AG08395 (cell line): ENCODE measurements at regions not wholly inside any gene's neighbourhood (a gene's known extent, or its start where the extent isn't known, plus 50 kb on each side); places are given as distances from the start of the nearest gene placed in this dataset.

Experiments used
- DNase-seq: peaks from one replicate; pipeline ENCODE4 v3.0.0; 2012; ENCODE audit warnings: mixed read lengths, low spot score

GRCh38 chr18:44423814-44424644 is 256.7 kb upstream of the SETBP1 start:
- DNase-seq, result no peak

DNA sequence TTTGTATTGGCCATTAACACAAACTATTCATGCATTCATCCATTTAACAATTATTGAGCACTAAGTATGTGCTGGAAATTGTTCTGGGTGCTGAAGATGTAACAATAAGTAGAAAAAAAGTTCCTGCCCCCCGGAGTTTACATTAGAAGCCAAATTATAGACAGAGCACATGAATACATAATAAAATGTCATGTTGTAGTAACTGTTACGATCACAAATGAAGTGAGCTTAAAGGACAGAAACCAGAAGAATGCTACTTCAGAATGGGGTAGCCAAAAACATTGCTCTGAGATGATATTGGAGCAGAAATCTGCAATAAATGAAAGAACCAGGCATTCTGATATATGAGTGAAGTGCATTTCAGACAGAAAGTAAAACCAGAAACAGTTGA is 256.0 kb upstream of the SETBP1 start:
- DNase-seq, result no peak

DNA sequence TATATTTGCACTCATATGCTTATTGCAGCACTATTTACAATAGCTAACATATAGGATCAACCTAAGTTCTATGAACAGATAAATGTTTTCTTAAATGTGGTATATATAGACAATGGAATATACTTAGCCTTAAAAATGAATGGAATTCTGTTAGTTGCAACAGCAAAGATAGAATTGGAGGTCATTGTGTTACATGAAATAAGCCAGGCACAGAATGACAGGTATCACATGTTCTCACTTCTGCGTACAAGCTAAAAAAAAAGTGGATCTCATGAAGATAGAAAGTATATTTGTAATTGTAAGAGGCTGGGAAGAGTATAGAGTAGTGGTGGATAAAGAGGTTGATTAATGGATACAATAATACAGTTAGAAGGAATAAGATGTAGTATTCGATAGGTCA is 255.5 kb upstream of the SETBP1 start:
- DNase-seq, result no peak

DNA sequence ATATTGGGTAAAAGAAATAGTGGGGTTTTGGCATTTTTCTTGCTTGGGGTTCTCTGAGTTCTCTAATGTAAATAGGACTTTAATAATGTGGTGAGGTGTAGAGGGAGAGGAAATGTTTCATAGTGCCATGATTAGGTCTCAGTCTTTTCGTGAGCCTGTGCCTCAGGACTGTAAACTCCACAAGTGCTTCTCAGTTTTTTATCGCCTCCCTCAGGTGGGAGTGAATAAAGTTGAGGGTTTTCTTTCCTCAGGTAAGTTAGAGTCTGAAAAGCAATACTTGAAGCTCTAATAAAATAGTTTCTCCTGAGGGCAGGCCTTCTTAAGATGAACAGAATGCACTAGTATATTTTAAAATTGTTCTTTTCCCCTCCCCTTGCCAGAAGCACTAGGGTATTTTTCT is 243.1 kb upstream of the SETBP1 start:
- no peak for DNase-seq

DNA sequence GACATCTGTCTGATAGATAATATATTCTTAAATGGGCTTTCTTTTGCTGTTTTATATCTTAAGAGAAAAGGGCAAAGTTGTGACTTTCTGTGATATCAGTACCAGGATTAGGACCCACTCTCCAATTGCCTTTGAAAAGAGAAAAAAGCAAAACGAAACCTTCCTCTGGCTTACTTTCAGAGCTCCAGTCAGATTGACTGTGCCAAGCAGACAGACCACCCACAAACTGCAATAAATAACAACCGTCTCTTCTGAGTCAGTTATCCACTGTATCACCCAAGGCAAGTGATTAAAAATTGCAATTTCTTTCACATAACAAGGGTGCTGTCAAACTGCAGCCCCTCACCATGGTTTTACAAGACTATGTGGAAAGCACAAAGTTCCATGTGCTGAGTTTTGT is 230.5 kb upstream of the SETBP1 start:
- no peak for DNase-seq

DNA sequence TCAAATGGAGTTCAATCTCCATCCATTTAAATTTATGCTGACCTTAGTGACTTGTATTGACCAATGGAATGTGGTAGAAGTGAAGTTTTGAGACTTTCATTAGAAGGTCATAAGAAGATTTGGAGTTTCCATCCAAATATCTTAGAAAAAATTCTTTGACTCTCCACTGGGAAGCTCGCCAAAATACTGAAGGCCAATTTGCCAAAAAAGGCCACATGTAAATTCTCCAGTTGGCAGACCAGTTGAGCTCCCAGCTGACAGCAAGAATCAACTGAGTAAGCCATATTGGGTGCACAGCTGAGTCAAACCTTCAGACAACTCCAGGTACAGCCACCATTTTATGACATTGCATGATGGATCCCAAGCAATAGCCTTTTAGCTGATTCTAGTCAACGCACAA is 228.3 kb upstream of the SETBP1 start:
- peak; percentile 18 for DNase-seq

DNA sequence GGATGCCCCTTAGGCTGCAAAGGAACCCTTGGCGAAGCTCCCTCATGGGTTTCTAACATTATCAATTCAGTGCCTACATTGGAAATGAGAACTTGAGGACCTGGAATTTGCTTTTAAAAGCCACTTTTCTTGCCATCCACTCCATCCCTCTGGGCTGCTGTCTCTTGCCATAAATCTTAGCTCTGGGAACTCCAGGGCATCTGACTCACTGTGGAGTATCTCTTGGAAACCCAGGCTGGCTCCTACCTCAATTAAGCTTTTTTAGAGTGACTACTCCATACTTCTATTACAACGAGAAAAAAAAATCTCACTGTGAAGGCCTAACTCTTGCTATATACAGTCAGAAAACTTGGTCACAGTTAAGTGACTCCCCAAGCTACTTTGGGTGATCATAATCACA is 227.2 kb upstream of the SETBP1 start:
- DNase-seq, result peak; percentile 32

DNA sequence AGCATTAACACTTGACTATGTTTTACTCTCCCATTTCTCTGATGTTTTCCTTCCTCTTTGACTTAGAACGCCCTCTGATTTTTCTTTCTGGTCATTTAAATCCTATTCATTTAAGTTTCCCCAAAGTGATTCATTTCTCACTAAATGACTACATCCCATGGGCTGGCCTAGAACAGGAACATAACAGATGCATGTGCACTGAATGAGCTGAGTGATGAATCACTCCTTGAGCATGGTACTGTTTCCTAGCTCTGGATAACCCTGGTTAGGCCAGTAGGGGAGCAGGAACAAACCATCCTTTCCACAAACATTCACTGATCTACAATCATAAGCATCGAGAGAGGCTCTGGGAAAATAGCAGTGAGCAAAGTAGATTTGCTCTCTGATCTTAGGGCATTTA is 221.9 kb upstream of the SETBP1 start:
- DNase-seq, result peak; percentile 84

DNA sequence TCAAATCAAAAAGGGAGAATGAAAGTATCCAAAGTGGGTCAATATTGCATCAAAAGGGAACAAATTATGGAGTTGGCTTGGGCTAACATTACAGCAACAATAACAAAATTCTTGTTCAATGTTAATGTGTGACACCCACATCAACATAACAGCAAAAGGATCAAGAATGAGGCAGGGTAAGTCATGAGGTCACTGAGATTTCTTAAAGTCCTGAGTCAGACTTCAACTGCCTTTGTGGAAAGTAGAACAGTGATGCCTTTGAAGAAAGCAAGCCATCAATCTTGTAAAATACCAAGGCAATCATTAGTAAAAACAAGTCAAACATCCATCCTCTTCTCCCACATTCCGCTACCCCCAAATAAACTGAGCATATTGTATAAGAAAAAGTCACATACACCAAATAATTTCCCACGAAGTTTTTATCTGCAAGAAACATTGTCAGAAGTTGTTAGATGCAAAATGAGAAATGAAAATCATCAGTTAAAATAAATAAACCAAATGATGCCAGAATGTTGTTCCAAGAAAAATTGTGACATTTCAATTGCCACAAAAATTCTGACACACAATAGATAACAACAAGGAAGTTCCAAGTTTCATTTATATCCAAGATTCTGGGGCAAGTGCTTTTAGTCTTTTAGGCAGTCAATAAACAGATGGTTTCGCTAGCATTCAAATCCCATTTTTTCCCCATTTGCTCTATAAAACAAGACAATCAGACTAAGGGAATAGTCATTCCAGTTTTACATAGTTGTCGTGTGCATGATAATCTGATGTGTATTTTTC is 216.1 kb upstream of the SETBP1 start:
- DNase-seq, result peak; percentile 14

DNA sequence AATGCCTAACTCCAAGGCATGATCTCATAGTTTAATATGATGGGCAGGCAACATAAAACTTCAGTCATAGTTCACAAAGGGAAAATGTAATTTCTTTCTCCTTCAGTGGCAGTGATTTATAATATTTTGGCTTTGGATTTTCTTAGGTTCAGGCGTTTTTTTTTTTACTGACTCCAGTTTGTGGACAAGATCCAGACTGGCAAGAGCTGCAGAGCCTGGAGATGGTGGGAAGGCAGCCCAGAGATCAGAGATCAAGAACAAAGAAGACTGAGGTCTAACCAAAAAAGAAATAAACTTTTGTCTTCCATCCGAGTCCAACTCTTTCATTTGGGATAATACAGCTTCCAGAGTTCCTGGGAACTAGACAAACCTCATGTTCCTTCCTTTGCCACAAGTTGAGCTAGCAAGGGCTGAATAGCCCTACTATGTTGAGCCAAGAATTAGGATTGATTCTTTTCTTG is 215.3 kb upstream of the SETBP1 start:
- no peak for DNase-seq

- DNase-seq, result no peak
These were observed 213.7 kb upstream of the SETBP1 start for GRCh38 chr18:44466997-44467396.

- no peak for DNase-seq
These were observed 213.0 kb upstream of the SETBP1 start for GRCh38 chr18:44467718-44468117.

GRCh38 chr18:44473394-44474066 is 207.2 kb upstream of the SETBP1 start:
- DNase-seq, result peak; percentile 5

- no peak for DNase-seq
These were observed 206.6 kb upstream of the SETBP1 start for GRCh38 chr18:44474067-44474411.

DNA sequence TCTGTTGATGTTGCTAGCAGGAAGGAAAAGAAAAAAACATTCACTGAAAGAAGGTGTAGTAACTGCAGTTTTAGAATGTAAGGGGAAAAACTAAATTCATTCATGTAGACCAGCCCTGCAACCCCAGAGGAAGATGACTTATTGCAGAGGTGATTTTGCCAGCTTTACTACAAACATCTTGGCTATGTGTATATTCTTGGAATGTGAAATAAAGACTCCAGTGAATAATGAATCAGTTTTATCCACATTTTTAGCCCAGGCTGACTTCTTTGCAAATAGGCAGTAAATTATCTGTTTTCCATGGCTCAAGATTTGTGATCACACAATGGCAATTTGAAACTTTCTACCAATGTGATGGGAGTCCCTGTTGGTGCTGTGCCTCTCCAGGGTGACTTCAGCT is 206.1 kb upstream of the SETBP1 start:
- DNase-seq, result peak; percentile 38

GRCh38 chr18:44482761-44483160 is 197.9 kb upstream of the SETBP1 start:
- no peak for DNase-seq

DNA sequence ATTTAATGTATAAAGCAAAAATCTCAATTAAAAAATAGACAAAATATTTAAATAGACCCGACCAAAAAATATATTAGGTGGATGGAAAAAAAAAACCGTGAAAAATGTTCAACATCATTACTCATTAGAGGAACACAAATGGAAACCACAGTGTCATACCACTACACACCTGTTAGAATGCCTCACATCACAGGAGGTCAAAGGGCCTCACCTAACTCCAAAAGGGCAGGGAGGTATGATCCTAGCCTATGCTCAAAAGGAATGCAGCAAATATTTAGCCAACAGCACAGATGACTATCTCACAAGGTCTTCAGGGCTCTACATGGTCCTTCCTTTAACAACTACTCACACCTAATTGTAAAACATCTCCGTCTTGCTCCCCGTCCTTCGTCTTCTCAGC is 185.5 kb upstream of the SETBP1 start:
- no peak for DNase-seq

DNA sequence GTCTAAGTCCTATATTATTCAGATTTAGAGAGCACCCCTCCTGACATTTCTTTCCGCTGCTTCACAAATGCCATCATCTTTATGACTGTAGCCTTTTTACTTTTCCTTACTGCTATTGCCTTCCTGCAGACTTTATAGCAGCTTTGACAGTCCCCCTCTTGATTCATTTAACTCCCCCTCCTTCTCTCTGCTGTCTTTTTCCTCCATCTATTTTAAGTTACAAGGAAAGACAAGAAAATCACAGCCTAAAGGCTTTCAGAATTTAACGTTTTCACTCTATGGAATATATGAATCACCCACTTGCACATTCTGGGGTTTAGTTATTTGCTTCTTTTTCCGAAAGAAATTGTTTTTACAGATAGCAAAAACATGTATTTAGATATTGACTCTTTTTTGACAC is 183.4 kb upstream of the SETBP1 start:
- DNase-seq, result no peak

- no peak for DNase-seq
These were observed 182.8 kb upstream of the SETBP1 start for GRCh38 chr18:44497757-44498490.

GRCh38 chr18:44500808-44501610 is 179.7 kb upstream of the SETBP1 start:
- DNase-seq, result no peak

DNA sequence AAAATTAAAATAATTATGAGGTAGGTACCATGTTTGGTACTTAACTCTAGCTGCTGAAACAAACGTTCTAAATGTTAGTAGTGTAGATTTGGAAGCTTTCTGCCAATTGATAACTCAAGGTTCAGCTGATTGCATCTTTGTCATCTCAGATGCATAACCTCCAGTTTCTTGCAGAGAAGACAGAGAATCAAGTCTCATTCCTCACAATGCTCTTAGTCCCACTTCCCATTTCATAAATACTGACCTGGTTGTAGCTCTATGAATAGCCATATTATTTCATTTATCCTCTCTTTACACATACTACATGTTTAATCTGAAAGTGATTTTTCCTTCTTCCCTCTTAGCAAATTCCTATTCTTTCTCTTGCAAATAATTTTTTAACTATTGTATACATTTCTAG is 178.5 kb upstream of the SETBP1 start:
- no peak for DNase-seq
